Ovary (tissue), 7 donors: ENCODE measurements at regions not wholly inside any gene's neighbourhood (a gene's known extent, or its start where the extent isn't known, plus 50 kb on each side); places are given as distances from the start of the nearest gene placed in this dataset.

Experiments
- DNase-seq, 5 donors: peaks; one replicate each; pipeline ENCODE4 v3.0.0-alpha.2; 2019 to 2020
- H3K27ac ChIP-seq, 2 donors: fragments of 200-600 bp; one replicate each; pipeline versions ENCODE4 v1.5.1 to v1.8.0; 2019 to 2022
- H3K27me3 ChIP-seq: fragments of 200-600 bp; one replicate; pipeline ENCODE4 v1.8.0; 2022
- H3K36me3 ChIP-seq: fragments of 200-600 bp; sonication (generic); one replicate; pipeline ENCODE4 v1.5.1; 2019
- H3K4me1 ChIP-seq: one replicate; pipeline ENCODE4 v1.8.1; 2013; ENCODE audit warnings: mild to moderate bottlenecking, moderate library complexity; ENCODE audit not compliant: insufficient read depth
- H3K4me3 ChIP-seq: fragments of 200-600 bp; sonication (generic); one replicate; pipeline ENCODE4 v1.5.1; 2017
- H3K9me3 ChIP-seq, 2 donors: fragments of 200-600 bp in 1 of 2; sonication (generic) in 1 of 2; one replicate each; pipeline versions ENCODE4 v1.5.1 to v1.8.1; 2013 to 2019; ENCODE audit warnings: mild to moderate bottlenecking in 1 of 2, moderate library complexity in 1 of 2
- CTCF ChIP-seq, 3 donors: fragments of 450-650 bp in 2 of 3; fragments of 200-600 bp in 1 of 3; IDR thresholded peaks; one replicate each; pipeline versions ENCODE4 v1.5.1 to v1.8.0; 2016 to 2022; ENCODE audit warnings: antibody characterized with exemption in 3 of 3, mild to moderate bottlenecking in 1 of 3
- EP300 ChIP-seq: sonication (generic); formaldehyde crosslinking; IDR thresholded peaks from one replicate; pipeline ENCODE4 v1.6.1; 2017; ENCODE audit warnings: antibody characterized with exemption
- POLR2A ChIP-seq: fragments of 450-650 bp; IDR thresholded peaks from one replicate; pipeline ENCODE4 v1.6.1; 2017; ENCODE audit warnings: antibody characterized with exemption, mild to moderate bottlenecking, moderate library complexity
- WGBS, 3 donors: extraction: QIAGEN DNeasy Blood & Tissue Kit in 1 of 3; methylation state at CpG; one replicate each; pipeline versions ENCODE4 v1.1.5 to v1.1.7; 2013 to 2017; 5-methylcytosine and 5-hydroxymethylcytosine counted together
- intact Hi-C, 4 donors: fragments of 100-400 bp; cut with DNase I; formaldehyde crosslinking; loops; one replicate each; pipeline versions ENCODE4 v1.11.0 to v1.15.1; 2022 to 2023
- donor health status: DM: no; HTN: no; CAD: no; lungs with moderate emphysema.
- donor health status: DM: no; HTN: no; CAD: no.
- donor health status: Bipolar disorder and iron deficiency.
- donor health status: DM: no; HTN: no; CAD: no.
- donor health status: DM: yes; HTN: yes; CAD: no.

- TF ChIP-seq POLR2A (no peak), EP300 (no peak), CTCF (IDR thresholded peaks at IDR 0.05) (no peak)
- Histone ChIP-seq H3K9me3 (no peaks in the 10 kb centered on the region), H3K27ac (no peak overlapping the region), H3K4me1 (no peaks in the 10 kb centered on the region), H3K36me3 (no peaks in the 10 kb centered on the region), H3K27me3 (no peaks in the 10 kb centered on the region), H3K4me3 (no peak overlapping the region)
- WGBS, 3 donors, result 87 to 93% (median 93%) methylated on average over 1 of the region's 1 CpG
- intact Hi-C loops, result no loop called here
- no peak for DNase-seq
These were observed 403.2 kb upstream of the CDH19 start for GRCh38 chr18:67007085-67007484.

- intact Hi-C loops, result no loop called here
- Histone ChIP-seq H3K4me3 (no peak overlapping the region), H3K27ac (no peak overlapping the region), H3K4me1 (no peaks in the 10 kb centered on the region), H3K27me3 (no peaks in the 10 kb centered on the region), H3K9me3 (no peaks in the 10 kb centered on the region), H3K36me3 (no peaks in the 10 kb centered on the region)
- TF ChIP-seq CTCF (IDR thresholded peaks at IDR 0.05) (no peak), POLR2A (no peak)
- no peak for DNase-seq
- 37 to 56% (median 51%) methylated on average over 4 of the region's 4 CpGs for WGBS, 3 donors
These were observed 397.2 kb upstream of the CDH19 start for GRCh38 chr18:67001052-67001451.

- no peak for DNase-seq
- H3K27ac ChIP-seq, result no peak overlapping the region
- no peaks in the 10 kb centered on the region for H3K9me3 ChIP-seq
- intact Hi-C loops, result no loop called here
- TF ChIP-seq EP300, result no peak
- TF ChIP-seq POLR2A, result no peak
- no peak for TF ChIP-seq CTCF (IDR thresholded peaks at IDR 0.05)
- no peaks in the 10 kb centered on the region for H3K27me3 ChIP-seq
- no peaks in the 10 kb centered on the region for H3K36me3 ChIP-seq
- H3K4me1 ChIP-seq, result no peaks in the 10 kb centered on the region
- no peak overlapping the region for H3K4me3 ChIP-seq
These were observed 395.1 kb upstream of the CDH19 start for GRCh38 chr18:66999003-66999402.

- H3K4me1 ChIP-seq, result no peaks in the 10 kb centered on the region
- H3K36me3 ChIP-seq, result no peaks in the 10 kb centered on the region
- no peak for DNase-seq
- WGBS, 3 donors, result 77 to 90% (median 87%) methylated on average over 2 of the region's 2 CpGs
- H3K9me3 ChIP-seq, result no peaks in the 10 kb centered on the region
- H3K27me3 ChIP-seq, result no peaks in the 10 kb centered on the region
- no peak overlapping the region for H3K27ac ChIP-seq
- no peak for TF ChIP-seq CTCF (IDR thresholded peaks at IDR 0.05)
- no peak for TF ChIP-seq POLR2A
- no peak for TF ChIP-seq EP300
- intact Hi-C loops, result no loop called here
- no peak overlapping the region for H3K4me3 ChIP-seq
These were observed 391.4 kb upstream of the CDH19 start for GRCh38 chr18:66995270-66995669.

- Histone ChIP-seq H3K9me3 (no peaks in the 10 kb centered on the region), H3K4me1 (no peaks in the 10 kb centered on the region), H3K4me3 (no peak overlapping the region), H3K27ac (no peak overlapping the region), H3K36me3 (no peaks in the 10 kb centered on the region), H3K27me3 (no peaks in the 10 kb centered on the region)
- WGBS, 3 donors, result 81 to 87% (median 84%) methylated on average over 2 of the region's 2 CpGs
- no peak for DNase-seq
- TF ChIP-seq POLR2A, result no peak
- TF ChIP-seq CTCF (IDR thresholded peaks at IDR 0.05), result no peak
- TF ChIP-seq EP300, result no peak
- intact Hi-C loops, result no loop called here
These were observed 390.9 kb upstream of the CDH19 start for GRCh38 chr18:66994790-66995189.
